ENCODE measurements at regions not wholly inside any gene's neighbourhood (a gene's known extent, or its start where the extent isn't known, plus 50 kb on each side); places are given as distances from the start of the nearest gene placed in this dataset.

GRCh38 chr18:51734576-51734975, 537.1 kb upstream of the MEX3C start:
- Histone ChIP-seq H3K79me2 (ENCODE audit: insufficient read depth, low read length) (no peaks in the 10 kb centered on the region), H4K20me1 (ENCODE audit: insufficient read depth, low read length) (no peaks in the 10 kb centered on the region), H3K27ac (ENCODE audit: extremely low read length, insufficient read depth, low read length) (no peak overlapping the region), H3K4me3 (replicated peaks in 1 of 3; ENCODE audit: insufficient read depth in 1 of 3, low read depth in 2 of 3, low read length in 3 of 3) (no peak overlapping the region), H3K27me3 (ENCODE audit: control insufficient read depth in 1 of 2, insufficient read depth in 2 of 2, low read length in 2 of 2) (no peaks in the 10 kb centered on the region), H3K9me3 (ENCODE audit: low read length) (peaks cover 9% of the 10 kb centered on the region), H2AFZ (ENCODE audit: low read length) (no peak overlapping the region), H3K4me1 (ENCODE audit: insufficient read depth, low read length) (no peaks in the 10 kb centered on the region), H3K36me3 (replicated peaks in 1 of 2; ENCODE audit: control insufficient read depth in 1 of 2, insufficient read depth in 2 of 2, low read length in 2 of 2) (no peaks in the 10 kb centered on the region), H3K4me2 (ENCODE audit: low read depth, low read length) (no peak overlapping the region), H3K9ac (ENCODE audit: insufficient read depth, low read depth, low read length) (no peak overlapping the region)
- no peak for TF ChIP-seq ZNF761 (CRISPR knock-in tag; conservative IDR thresholded peaks at IDR 0.05)
- TF ChIP-seq ZNF572 (CRISPR knock-in tag; IDR thresholded peaks at IDR 0.05): no peak
- TF ChIP-seq EP300 (IDR thresholded peaks at IDR 0.05; ENCODE audit: low read depth in 2 of 2, low read length in 2 of 2): no peak
- TF ChIP-seq EP300 (CRISPR knock-in tag; IDR thresholded peaks at IDR 0.05; ENCODE audit: borderline replicate concordance): no peak
- TF ChIP-seq ZNF331 (CRISPR knock-in tag; IDR thresholded peaks at IDR 0.05): no peak
- TF ChIP-seq ZNF180 (CRISPR knock-in tag; IDR thresholded peaks at IDR 0.05; ENCODE audit: borderline replicate concordance, low read depth): no peak
- TF ChIP-seq SKI (IDR thresholded peaks at IDR 0.05; ENCODE audit: partially characterized antibody): no peak
- TF ChIP-seq IRF9 (CRISPR knock-in tag; IDR thresholded peaks at IDR 0.05; ENCODE audit: borderline replicate concordance): no peak
- no peak for TF ChIP-seq ZNF562 (CRISPR knock-in tag; IDR thresholded peaks at IDR 0.05; ENCODE audit: borderline replicate concordance)
- DNase-seq (ENCODE audit: low spot score): no peak
- intact Hi-C loops (cut with micrococcal nuclease; ENCODE audit: unreplicated experiment): no loop called here
- WGBS (ENCODE audit: low lambda C conversion rate): 3% methylated on average over 3 of the region's 3 CpGs
- POLR2A ChIA-PET: no interaction called here
- in situ Hi-C loops (cut with HindIII; ENCODE audit: extremely low pct_ligation_motif_present, low pct_unique_long_range_greater_than_20kb): no loop called here
- CTCF ChIA-PET (ENCODE audit: low intra/inter-chr PET ratio, low total read pairs): no interaction called here
- no peak for ATAC-seq
- BruUV-seq (replicated peaks): no TSS peak
- no peak for FAIRE-seq

Measured in HepG2 (cell line).